GM21360 (cell line): ENCODE measurements at regions not wholly inside any gene's neighbourhood (a gene's known extent, or its start where the extent isn't known, plus 50 kb on each side); places are given as distances from the start of the nearest gene placed in this dataset.
"Not testable (repeated sequence)": the region's sequence is repeated elsewhere in the genome, so short reads cannot be mapped to it uniquely, and the experiment has no call there.

ENCODE experiments used
- ATAC-seq: cut with Tn5 transposase; IDR thresholded peaks from one replicate; pipeline ENCODE4 v1.9.1; 2021; ENCODE audit warnings: mild to moderate bottlenecking, moderate library complexity; ENCODE audit not compliant: unreplicated experiment

DNA sequence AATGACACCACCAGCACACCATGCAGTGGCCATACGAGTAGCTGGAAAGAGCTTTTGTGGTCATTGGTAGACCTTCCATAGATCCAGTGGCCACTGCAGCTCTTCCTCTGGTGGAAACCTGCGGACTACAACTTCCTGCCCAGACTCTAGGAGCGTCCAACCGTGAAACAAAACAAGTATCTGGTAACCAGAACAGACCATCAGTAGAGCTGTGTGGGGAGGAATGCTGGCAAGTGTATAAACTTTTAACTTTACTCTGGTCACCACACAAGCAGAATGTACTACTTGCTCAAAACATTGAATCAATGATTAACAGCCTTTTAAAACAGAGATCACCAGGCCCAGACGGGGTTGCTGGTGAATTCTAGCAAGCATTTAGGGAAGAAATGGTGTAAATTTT lies 154.7 kb upstream of the DGKB start:
- no peak for ATAC-seq

DNA sequence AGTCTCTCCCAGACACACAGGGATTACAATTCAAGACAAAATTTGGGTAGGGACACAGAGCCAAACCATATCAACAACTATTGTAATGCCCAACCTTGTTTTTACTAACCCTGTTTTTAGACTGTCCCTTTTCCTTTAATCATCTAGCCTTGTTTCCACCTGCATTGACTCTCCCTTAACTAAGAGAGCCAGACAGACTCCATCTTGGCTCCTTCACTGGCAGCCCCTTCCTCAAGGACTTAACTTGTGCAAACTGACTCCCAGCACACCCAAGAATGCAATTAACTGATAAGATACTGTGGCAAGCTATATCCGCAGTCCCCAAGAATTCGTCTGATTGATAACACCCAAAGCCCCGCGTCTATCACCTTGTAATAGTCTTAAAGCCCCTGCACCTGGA lies 151.8 kb upstream of the DGKB start:
- not testable (repeated sequence) for ATAC-seq

DNA sequence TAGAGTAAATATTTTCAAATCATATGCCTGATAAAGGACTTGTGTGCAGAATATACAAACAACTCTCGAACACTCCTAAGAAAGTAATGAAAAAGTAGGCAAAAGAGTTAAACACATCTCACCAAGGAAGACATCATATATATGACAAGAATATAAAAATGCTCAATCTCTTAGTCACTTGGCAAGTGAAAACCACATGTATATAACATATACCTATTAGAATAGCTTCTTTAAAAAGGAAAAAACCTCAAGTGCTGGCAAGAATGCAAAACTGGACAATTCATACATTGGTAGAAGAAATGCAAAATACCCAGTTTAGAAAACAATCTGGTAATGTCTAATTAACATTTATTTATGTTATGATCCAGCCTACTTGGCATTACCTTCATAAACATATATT lies 146.6 kb upstream of the DGKB start:
- no peak for ATAC-seq

DNA sequence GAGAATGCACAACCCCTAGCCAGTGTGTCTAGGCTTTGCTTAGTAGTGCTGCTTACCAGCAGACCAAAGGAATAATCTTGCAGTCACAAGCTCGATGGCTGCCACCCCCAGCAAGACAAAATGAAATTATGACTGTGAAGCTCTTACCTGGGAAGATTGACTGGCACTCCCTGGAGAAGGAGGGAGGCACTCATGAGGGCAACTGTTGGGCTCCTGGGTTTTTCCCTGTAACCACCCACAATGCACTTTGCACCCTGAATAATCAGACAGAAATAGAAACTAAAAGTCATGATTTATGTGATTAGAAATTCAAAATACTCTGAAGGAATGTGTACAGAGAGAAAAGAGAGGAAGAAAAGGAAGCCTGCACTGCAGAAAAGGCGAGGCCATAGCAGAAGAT lies 144.3 kb upstream of the DGKB start:
- ATAC-seq: no peak

DNA sequence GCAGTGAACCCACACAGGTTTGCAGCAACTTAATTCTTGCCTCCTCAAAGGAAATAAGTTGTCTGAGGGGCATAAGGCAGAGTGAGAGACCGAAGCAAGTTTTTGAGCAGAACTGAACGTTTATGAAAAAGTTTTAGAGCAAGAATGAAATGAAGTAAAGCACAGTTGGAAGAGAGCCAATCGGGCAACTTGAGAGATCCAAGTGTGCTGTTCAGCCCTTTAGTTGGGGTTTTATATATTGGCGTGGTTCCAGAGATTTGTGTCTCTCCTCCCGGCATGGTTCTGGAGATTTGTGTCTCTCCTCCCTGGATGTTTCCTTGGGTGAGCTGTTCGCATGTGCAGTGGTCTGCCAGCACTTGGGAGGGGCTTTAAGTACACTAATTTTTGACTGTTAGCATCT lies 141.4 kb upstream of the DGKB start:
- no peak for ATAC-seq

DNA sequence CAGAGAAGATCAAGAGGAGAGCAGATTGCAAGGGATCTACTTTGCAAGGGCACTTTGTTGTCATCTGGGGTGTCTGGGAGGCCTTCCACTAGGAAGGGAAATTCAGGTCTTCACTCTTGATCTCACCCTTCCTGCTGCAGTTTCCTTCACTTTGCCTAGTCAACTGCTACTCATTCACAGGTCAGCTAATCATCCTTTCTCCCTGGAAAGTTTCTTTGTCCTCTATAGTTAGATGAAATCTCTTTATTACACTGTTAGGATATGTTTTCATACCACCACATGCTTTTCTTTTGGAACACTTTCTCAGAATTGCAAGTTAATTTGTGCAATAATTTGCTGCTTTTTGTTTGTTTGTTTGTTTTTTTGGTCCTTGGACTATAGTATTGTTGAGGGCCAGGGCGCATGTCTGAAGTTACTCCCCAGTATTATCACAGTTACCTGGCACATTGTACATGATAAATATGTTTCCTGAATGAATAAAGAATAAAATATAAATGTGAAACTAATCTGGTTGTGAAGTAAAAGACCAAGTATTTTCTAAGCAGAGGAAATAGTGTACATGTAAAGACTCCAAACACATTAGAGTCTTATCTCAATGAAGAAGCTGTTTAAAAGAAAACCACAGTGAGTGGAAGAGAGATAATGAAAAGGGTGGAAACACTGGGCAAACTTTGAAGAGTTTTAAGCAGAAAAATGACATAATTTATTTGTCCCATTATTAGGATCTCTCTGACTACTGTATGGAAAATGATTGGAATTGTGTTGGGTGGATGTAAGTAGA lies 139.9 kb upstream of the DGKB start:
- ATAC-seq: no peak

DNA sequence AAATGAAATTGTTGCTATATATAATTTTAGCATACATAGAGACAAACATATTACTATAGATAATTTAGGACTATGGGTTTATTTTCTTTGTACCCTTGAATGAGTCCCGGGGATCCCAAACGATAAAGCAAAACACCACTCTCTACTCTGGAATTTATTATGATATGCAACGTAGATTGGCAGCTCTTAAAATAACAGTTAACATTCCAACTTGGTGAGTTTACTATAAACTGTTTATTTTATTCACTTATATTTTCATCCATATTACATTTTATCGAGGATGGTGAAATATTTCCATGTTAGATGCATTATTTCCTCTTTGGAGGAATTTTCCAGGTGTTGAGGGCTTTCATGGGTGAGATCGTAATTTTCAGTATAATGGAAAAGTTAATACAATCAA lies 138.7 kb upstream of the DGKB start:
- no peak for ATAC-seq

DNA sequence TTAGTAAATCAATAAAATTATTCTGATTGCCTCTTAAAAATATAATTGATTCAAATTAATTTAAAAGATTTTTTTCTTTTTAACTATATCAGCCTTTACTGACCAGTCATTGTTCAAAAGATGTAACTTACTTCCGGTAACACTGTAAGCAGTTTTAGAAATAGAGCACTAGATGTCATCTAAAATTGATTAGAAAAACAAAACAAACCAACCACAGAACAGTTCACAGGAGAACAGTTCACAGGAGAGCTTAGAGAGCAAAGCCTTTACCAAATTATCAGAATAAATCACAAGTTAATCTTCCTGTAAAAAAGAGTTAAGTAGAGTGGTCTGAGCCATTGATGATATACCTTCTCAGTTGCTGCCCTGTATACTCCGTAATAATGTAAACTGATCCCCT lies 133.3 kb upstream of the DGKB start:
- no peak for ATAC-seq

DNA sequence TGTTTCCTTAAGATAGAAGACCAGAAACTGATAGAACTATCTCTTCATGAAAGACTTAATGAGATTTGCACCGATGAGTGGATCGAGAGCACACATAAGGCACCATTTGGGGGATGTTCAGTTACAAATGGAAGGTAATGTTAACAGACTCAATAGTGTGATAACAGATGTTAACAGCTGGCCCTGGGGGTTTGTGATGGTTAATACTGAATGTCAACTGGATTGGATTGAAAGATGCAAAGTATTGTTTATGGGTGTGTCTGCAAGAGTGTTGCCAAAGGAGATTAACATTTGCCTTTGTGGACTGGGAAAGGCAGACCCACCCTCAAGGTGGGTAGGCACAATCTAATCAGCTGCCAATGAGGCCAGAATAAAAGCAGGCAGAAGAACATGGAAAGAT lies 130.5 kb upstream of the DGKB start:
- no peak for ATAC-seq

DNA sequence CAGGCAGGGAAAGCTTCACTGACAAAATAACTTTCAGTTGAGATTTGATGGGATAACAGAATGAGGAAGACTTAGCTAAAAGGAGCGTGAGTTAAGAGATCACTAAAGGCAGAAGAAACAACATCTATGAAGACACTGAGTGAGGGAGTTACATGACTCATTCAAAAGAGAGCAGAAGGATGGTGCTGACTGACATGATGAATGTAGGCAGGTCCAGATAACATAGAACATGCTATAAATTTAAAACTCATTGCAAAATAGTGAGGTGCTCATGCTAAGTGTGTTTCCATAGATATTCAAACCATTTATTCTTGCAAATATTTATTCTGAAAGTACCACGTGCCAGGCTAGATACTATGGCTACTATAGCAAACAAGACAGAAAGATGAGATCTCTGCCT lies 116.4 kb upstream of the DGKB start:
- no peak for ATAC-seq

DNA sequence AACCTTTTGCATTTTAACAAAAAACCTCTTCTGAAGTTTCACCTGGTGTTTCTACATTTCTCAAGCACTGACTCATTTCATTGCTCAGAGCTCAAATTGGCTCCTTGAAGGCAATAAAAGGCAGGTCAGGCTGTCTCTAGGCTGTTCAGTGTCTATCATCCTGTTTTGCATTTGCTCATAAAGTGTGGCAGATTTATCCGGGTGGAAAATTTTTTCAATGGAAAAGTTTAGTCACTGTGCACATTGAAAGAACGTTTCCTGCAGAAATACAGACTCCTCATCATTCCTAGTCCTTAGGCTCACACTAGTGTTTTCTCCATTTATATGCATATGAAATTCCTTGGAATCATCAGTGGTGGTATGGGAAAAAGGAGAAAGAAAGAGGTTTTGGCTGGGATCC lies 114.2 kb upstream of the DGKB start:
- ATAC-seq: no peak

DNA sequence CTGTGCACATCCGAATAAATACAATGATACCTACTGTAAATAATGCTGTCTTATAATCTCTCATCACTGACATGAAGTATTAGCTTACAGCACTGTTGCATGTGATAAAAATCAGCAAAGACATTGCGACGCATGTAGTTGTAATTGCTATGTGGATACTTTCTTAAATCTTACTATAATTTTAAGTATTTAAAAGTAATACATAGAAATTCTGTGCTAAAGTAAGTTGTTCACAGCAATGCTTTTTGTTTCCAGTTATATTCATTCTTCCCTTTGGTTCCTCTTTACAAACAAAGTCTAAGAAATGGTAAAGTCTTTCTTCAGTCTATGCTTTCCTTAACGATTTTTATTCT lies 113.7 kb upstream of the DGKB start:
- no peak for ATAC-seq

DNA sequence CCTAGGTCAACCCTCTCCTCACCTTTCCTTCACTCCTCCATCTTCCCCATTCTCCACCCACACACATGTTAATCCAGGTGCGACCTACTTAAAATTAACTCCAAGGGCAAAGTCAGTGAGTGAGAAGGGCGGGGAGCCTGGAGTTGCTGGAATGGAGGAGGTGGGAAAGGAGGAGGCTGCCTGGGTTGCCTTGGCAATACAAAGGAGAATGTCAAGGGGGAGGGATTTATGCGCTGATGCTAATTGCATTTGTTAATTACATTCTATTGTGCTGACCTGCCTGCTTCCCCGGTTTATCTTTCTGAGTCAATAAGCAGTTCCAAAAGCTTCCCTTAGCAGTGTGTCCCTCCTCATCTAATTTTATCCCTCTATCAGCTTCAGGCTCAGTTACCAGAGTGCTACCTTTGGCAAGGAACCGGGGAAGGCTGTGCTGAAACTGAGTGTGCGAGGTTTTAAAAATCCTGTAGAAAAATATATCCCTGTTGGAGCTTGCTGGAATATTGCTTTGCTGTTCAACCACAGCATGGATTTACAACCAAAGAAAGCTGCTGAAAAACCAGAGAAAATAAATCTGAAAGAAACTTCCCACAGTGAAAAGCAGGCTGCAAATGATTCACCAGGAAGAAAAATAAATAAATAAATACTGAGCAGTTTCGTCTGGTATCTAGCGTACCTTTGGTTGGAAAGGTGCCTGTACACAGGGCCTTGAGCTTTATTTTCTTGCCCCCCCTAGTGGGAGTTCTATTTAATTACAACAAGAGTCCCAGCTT lies 113.2 kb upstream of the DGKB start:
- ATAC-seq: peak; percentile 96

DNA sequence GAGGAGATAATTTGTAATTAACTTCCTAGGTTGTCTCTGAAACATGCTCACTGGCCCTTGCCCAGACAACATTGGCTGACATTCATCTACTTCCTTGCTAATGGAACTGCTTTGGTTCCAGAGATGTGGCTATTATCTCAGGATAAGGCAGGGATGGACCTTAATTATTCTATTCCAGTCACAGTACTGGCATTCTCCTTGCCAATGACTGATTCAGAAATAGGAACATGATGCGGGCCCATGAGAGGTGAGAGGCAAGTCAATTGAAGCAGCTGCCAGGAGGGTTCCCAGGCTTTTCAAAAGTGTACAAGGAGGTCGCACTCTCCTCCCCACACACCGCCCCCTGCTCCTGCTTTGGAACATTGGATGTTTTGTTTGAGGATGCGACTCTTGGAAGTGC lies 109.6 kb upstream of the DGKB start:
- no peak for ATAC-seq

DNA sequence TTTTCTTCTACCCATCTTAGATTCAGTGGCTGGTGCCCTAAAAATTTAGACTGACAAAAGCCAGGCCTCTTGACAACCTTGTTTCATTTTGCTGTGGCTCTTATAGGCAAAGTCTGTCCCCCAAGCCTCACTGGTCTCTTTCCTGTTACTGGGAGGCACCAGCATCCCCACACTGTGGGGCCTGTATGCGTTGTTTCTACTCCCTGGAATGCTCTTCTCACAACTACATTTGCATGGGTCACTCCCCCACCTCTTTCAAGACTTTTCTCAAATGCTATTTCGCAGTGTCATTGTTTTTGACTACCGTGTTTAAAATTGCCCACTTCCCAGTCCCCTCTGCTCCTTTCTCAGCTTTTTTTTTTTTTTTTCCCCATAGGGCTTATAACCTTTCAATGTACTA lies 108.7 kb upstream of the DGKB start:
- ATAC-seq: no peak

DNA sequence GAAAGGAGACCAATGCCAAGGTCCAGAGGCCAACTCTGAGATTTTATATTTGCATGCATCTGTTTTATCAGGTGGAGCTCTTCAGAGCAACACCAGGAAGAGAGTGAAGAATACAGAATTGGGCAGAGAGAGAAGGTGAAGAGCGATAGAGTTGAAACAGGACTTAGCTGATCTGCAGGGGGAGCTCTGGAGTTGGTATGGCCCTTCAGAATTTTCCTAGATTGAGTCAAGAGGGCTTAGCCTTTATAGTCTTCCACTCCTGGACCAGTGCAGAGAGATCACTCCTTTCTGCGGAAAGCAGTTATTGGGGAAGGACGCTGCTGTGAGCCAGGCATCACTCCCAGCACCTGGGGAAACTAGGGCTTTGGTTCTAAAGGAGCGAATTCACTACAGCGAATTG lies 105.0 kb upstream of the DGKB start:
- no peak for ATAC-seq

DNA sequence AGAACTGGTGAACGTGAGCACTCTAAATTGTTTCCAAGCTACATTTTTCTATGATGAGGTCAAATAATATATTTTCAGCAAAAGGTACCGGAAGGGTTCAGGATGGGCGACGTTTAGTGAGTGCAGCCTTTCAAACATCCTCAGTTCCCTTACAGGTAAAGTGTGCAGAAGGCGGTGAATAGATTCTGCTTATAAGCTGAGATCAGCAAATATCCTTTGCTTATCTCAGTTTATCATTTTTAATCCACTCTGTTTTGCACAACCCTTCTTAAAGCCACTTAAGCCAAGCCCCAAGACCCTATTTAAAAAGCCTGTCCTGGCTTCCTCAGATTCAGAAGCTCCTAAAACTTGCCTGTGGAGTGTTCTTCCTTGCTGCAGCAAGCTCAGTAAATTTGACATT lies 103.1 kb upstream of the DGKB start:
- ATAC-seq: no peak

DNA sequence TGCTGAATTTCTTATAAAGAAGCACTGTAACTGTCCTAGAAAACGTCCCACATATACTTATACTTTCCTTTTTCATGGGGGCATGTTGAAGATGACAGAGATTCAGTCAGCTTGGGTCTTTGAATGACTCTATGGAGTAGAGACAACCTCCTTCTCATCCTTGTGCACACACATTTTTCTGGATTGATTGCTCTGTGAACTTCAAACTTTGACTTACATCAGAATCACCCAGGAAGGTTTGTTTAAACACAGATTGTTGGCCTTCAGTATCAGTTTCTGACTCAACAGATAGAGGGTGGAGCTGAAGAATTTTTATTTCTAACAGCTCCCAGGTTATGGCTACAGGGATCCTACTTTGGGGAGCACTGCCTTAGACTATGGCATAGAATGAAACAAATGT lies 97.6 kb upstream of the DGKB start:
- no peak for ATAC-seq

DNA sequence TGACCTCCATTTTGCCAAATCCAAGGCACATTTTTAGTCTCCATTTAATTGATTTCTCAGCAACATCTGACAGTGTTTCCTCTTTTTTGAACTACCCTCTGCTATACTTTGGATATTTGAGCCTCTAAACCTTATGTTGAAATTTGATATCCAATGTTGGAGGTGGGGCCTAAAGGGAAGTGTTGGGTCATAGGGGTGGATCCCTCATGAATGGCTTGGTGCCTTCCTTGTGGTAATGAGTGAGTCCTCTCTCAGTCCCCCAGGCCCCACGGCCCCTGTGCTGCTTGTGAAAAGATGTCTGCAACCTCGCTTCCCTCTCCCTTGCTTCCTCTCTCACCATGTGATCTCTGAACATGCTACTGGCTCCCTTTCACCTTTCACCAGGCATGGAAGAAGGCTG lies 96.8 kb upstream of the DGKB start:
- no peak for ATAC-seq

DNA sequence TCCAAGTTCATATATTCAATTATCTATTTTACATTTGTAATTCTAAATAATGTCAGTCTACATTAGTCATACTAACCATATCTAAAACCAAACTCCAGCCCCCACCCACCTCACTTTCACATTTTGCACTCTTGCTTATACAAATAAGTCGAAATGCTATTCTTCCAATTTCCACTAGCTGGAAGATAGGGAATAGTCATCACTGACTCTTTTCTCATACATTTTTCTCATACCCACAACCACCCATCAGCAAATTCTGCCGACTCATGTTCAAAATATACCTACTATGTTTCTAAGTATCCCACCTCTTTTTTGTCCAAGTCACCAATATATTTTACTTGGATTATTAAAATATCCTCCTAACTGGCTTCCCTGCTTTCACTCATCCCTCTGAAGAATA lies 93.2 kb upstream of the DGKB start:
- ATAC-seq: no peak

DNA sequence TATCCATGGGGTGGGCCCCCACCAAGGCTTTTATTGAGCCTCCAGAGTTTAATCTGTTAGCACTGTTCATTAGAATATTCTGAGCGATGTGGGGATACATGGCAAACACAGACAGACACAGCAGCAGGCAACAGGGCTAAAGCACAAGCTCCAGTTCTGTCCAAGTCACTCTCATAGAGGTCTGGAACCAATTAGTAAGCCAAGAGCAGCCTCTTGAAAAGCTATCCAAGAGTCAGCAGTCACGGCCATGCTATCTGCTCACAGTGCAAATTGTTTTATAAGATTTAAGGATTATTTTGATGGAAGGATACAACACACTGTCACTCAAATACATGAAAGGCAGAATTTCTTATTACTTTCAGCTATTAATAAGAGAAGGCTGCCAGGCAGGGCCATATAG lies 86.4 kb upstream of the DGKB start:
- no peak for ATAC-seq

DNA sequence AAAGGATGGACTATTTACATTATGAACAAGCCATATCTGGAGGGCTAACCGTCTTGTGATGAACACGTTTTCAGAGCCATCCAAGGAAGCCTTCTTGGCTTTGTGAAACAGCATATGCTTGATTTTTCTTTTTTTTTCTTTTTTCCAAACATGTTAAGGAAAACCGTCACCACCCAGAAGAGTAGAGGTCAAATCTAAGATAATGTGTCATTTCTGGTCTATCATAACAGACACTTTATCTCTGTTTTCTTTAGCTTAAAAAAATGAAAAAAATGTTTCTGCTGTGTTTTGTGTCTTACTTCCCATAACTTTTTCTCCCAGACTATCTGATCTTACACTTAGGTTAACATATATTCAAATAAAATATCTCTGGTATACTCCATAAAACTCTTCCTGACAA lies 76.1 kb upstream of the DGKB start:
- no peak for ATAC-seq

DNA sequence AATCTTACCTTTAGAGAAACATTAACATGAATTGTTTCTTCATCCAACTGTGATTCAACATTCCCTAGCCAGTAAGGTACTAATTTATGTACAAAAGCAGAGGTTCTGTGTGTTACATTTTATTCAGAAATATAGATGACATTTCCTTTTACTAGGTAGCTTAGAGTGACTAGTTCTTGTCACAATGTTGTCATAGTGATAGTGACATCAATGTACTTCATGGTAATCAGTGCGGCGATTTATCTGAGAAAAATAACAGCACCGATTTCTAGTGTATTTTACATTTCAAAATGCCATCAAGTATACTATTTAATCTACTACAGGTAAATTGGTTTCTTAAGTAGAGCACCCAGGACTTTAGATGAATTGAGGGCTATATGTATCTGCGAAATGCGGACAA lies 72.1 kb upstream of the DGKB start:
- ATAC-seq: no peak
